ENCODE measurements at regions not wholly inside any gene's neighbourhood (a gene's known extent, or its start where the extent isn't known, plus 50 kb on each side); places are given as distances from the start of the nearest gene placed in this dataset.

GRCh38 chr9:118631956-118632355 is 737.3 kb downstream of the BRINP1 start:
- TF ChIP-seq YY1 (IDR thresholded peaks at IDR 0.05; ENCODE audit: insufficient read depth, insufficient read length) (no peak), ZNF274 (IDR thresholded peaks at IDR 0.05; ENCODE audit: low read depth, low read length) (no peak), SUZ12 (IDR thresholded peaks at IDR 0.05; ENCODE audit: extremely low read depth, insufficient read depth, insufficient read length) (no peak)
